Lung (tissue), 11 donors: ENCODE measurements at regions not wholly inside any gene's neighbourhood (a gene's known extent, or its start where the extent isn't known, plus 50 kb on each side); places are given as distances from the start of the nearest gene placed in this dataset.

ENCODE experiments used
- ATAC-seq: fragments of 200-7000 bp; cut with Tn5 transposase; one replicate; pipeline ENCODE4 v1.9.1; 2020; ENCODE audit warnings: moderate number of reproducible peaks; ENCODE audit not compliant: insufficient read depth, low FRiP score
- DNase-seq, 3 donors: peaks; one replicate each; pipeline ENCODE4 v3.0.0-alpha.2; 2013 to 2017
- H3K27ac ChIP-seq, 2 donors: one replicate each; pipeline ENCODE4 v1.5.1; 2013; ENCODE audit warnings: mild to moderate bottlenecking in 2 of 2, moderate library complexity in 2 of 2, control low read depth in 1 of 2, inconsistent platforms in 1 of 2, low read depth in 1 of 2, low read length in 1 of 2
- H3K27me3 ChIP-seq, 3 donors: one replicate each; pipeline ENCODE4 v1.5.1; 2013; ENCODE audit warnings: low read length in 2 of 3; ENCODE audit not compliant: control insufficient read depth in 3 of 3, insufficient read depth in 3 of 3
- H3K36me3 ChIP-seq, 4 donors: one replicate each; pipeline ENCODE4 v1.5.1; 2013; ENCODE audit warnings: low read length in 4 of 4, mild to moderate bottlenecking in 1 of 4, moderate library complexity in 1 of 4; ENCODE audit not compliant: control insufficient read depth in 4 of 4, insufficient read depth in 4 of 4
- H3K4me1 ChIP-seq, 5 donors: one replicate each; pipeline ENCODE4 v1.5.1; 2013; ENCODE audit warnings: low read length in 5 of 5, mild to moderate bottlenecking in 2 of 5, moderate library complexity in 1 of 5; ENCODE audit not compliant: control insufficient read depth in 5 of 5, insufficient read depth in 5 of 5
- H3K4me3 ChIP-seq: one replicate; pipeline ENCODE4 v1.5.1; 2013; ENCODE audit warnings: mild to moderate bottlenecking, control low read depth, moderate library complexity
- H3K9ac ChIP-seq, 2 donors: one replicate each; pipeline ENCODE4 v1.5.1; 2013; ENCODE audit warnings: low read length in 2 of 2, control low read depth in 1 of 2; ENCODE audit not compliant: insufficient read depth in 1 of 2
- H3K9me3 ChIP-seq, 4 donors: one replicate each; pipeline ENCODE4 v1.5.1; 2013; ENCODE audit warnings: low read length in 3 of 4, mild to moderate bottlenecking in 1 of 4, moderate library complexity in 1 of 4; ENCODE audit not compliant: control insufficient read depth in 4 of 4, insufficient read depth in 3 of 4
- WGBS, 2 donors: extraction: QIAGEN DNeasy Blood & Tissue Kit; methylation state at CpG; one replicate each; pipeline ENCODE4 v1.1.7; 2013; 5-methylcytosine and 5-hydroxymethylcytosine counted together
- TF ChIP-seq, protein P1 (sequence below): IDR thresholded peaks from 2 replicates; pipeline ENCODE4 v1.5.1; 2012; ENCODE audit warnings: mild to moderate bottlenecking; ENCODE audit errors: control extremely low read depth, extremely low read depth
- donor health status: control.
- donor health status: control.
- donor health status: Bipolar disorder and iron deficiency.
- donor health status: healthy.
- donor health status: DM: yes; HTN: yes; CAD: no.

DNA sequence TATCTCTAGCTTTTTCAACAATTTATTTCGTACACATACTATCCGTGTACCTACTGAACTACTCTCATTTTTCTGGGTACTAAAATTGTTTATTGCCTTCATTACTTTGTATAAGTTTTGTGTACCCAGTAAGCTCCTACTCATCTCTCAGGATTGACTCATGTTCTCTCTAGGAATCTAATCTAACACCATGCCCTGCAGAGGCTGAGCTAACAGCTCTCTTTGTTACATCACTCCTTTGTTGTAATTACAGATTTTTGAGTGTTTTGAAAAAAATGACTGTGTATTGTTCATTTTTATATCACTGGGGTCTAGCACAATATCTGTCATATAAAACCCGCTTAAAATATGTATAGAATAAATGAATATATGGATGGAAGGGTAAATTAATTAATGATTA lies 167.1 kb downstream of the ATP6V1G3 start:
- H3K4me3 ChIP-seq, result no peak overlapping the region
- no peaks in the 10 kb centered on the region for H3K27me3 ChIP-seq
- DNase-seq (no peak), ATAC-seq (no peak)
- peaks cover 0 to 12% (median 7%) of the 10 kb centered on the region in 4 donors for H3K9me3 ChIP-seq
- TF ChIP-seq, protein P1, sequence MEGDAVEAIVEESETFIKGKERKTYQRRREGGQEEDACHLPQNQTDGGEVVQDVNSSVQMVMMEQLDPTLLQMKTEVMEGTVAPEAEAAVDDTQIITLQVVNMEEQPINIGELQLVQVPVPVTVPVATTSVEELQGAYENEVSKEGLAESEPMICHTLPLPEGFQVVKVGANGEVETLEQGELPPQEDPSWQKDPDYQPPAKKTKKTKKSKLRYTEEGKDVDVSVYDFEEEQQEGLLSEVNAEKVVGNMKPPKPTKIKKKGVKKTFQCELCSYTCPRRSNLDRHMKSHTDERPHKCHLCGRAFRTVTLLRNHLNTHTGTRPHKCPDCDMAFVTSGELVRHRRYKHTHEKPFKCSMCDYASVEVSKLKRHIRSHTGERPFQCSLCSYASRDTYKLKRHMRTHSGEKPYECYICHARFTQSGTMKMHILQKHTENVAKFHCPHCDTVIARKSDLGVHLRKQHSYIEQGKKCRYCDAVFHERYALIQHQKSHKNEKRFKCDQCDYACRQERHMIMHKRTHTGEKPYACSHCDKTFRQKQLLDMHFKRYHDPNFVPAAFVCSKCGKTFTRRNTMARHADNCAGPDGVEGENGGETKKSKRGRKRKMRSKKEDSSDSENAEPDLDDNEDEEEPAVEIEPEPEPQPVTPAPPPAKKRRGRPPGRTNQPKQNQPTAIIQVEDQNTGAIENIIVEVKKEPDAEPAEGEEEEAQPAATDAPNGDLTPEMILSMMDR, result no peak
- 90 to 92% methylated on average over 3 of the region's 3 CpGs for WGBS, 2 donors
- H3K27ac ChIP-seq, result no peak overlapping the region
- H3K9ac ChIP-seq, result no peak overlapping the region
- H3K36me3 ChIP-seq, result no peaks in the 10 kb centered on the region
- no peaks in the 10 kb centered on the region for H3K4me1 ChIP-seq
